ENCODE measurements at regions not wholly inside any gene's neighbourhood (a gene's known extent, or its start where the extent isn't known, plus 50 kb on each side); places are given as distances from the start of the nearest gene placed in this dataset.

- Histone ChIP-seq H3K4me1 (ENCODE audit: control insufficient read depth in 2 of 2, insufficient read depth in 2 of 2, low read length in 1 of 2) (no peaks in the 10 kb centered on the region), H3K27me3 (ENCODE audit: control insufficient read depth in 1 of 2, insufficient read depth in 2 of 2, low read length in 2 of 2) (no peaks in the 10 kb centered on the region), H3K4me3 (ENCODE audit: low read depth in 1 of 2, low read length in 2 of 2) (no peak overlapping the region), H3K27ac (ENCODE audit: low read depth in 2 of 2, low read length in 1 of 2) (no peak overlapping the region), H3K36me3 (ENCODE audit: control insufficient read depth in 2 of 2, insufficient read depth in 2 of 2, low read length in 1 of 2) (no peaks in the 10 kb centered on the region), H3K9me3 (ENCODE audit: control insufficient read depth in 2 of 2, insufficient read depth in 1 of 2, low read depth in 1 of 2, low read length in 1 of 2) (no peaks in the 10 kb centered on the region)
- WGBS, 2 donors: 74 to 79% methylated on average over 1 of the region's 1 CpG
These were observed 309.8 kb downstream of the CCER1 start for GRCh38 chr12:90645181-90645580.

- H3K27me3 ChIP-seq (ENCODE audit: control insufficient read depth in 1 of 2, insufficient read depth in 2 of 2, low read length in 2 of 2): no peaks in the 10 kb centered on the region
- H3K27ac ChIP-seq (ENCODE audit: low read depth in 2 of 2, low read length in 1 of 2): no peak overlapping the region
- no peaks in the 10 kb centered on the region for H3K9me3 ChIP-seq (ENCODE audit: control insufficient read depth in 2 of 2, insufficient read depth in 1 of 2, low read depth in 1 of 2, low read length in 1 of 2)
- H3K4me1 ChIP-seq (ENCODE audit: control insufficient read depth in 2 of 2, insufficient read depth in 2 of 2, low read length in 1 of 2): no peaks in the 10 kb centered on the region
- no peaks in the 10 kb centered on the region for H3K36me3 ChIP-seq (ENCODE audit: control insufficient read depth in 2 of 2, insufficient read depth in 2 of 2, low read length in 1 of 2)
- WGBS, 2 donors: 1 to 41% methylated on average over 1 of the region's 1 CpG
- no peak overlapping the region for H3K4me3 ChIP-seq (ENCODE audit: low read depth in 1 of 2, low read length in 2 of 2)
These were observed 323.3 kb downstream of the CCER1 start for GRCh38 chr12:90631591-90632212.

DNA sequence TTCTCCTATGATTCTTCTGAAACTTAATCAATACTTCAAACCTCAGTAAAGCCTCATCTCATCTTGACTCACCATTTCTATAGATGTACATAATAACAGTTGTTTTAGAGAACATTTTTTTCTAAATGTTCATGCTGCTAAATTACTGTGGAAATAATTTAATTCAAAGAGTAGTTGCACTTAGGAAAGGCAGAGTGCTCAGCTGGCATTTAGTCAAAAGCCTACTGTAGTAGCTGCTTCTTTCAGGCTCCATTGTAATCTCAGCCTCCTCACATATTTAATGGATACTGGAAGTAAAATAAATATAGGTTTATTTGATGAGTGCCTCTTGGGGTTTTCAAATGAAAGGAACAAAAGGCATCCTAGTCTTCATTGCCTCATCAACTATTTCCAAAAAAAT lies 325.0 kb downstream of the CCER1 start:
- Histone ChIP-seq H3K4me3 (ENCODE audit: low read depth in 1 of 2, low read length in 2 of 2) (no peak overlapping the region), H3K27me3 (ENCODE audit: control insufficient read depth in 1 of 2, insufficient read depth in 2 of 2, low read length in 2 of 2) (no peaks in the 10 kb centered on the region), H3K9me3 (ENCODE audit: control insufficient read depth in 2 of 2, insufficient read depth in 1 of 2, low read depth in 1 of 2, low read length in 1 of 2) (no peaks in the 10 kb centered on the region), H3K36me3 (ENCODE audit: control insufficient read depth in 2 of 2, insufficient read depth in 2 of 2, low read length in 1 of 2) (no peaks in the 10 kb centered on the region), H3K27ac (ENCODE audit: low read depth in 2 of 2, low read length in 1 of 2) (no peak overlapping the region), H3K4me1 (ENCODE audit: control insufficient read depth in 2 of 2, insufficient read depth in 2 of 2, low read length in 1 of 2) (no peaks in the 10 kb centered on the region)

- Histone ChIP-seq H3K27me3 (ENCODE audit: control insufficient read depth in 1 of 2, insufficient read depth in 2 of 2, low read length in 2 of 2) (no peaks in the 10 kb centered on the region), H3K4me1 (ENCODE audit: control insufficient read depth in 2 of 2, insufficient read depth in 2 of 2, low read length in 1 of 2) (no peaks in the 10 kb centered on the region), H3K9me3 (ENCODE audit: control insufficient read depth in 2 of 2, insufficient read depth in 1 of 2, low read depth in 1 of 2, low read length in 1 of 2) (no peaks in the 10 kb centered on the region), H3K36me3 (ENCODE audit: control insufficient read depth in 2 of 2, insufficient read depth in 2 of 2, low read length in 1 of 2) (no peaks in the 10 kb centered on the region), H3K4me3 (ENCODE audit: low read depth in 1 of 2, low read length in 2 of 2) (no peak overlapping the region), H3K27ac (ENCODE audit: low read depth in 2 of 2, low read length in 1 of 2) (no peak overlapping the region)
- WGBS, 2 donors: 57 to 68% methylated on average over 1 of the region's 1 CpG
These were observed 326.8 kb downstream of the CCER1 start for GRCh38 chr12:90628213-90628612.

DNA sequence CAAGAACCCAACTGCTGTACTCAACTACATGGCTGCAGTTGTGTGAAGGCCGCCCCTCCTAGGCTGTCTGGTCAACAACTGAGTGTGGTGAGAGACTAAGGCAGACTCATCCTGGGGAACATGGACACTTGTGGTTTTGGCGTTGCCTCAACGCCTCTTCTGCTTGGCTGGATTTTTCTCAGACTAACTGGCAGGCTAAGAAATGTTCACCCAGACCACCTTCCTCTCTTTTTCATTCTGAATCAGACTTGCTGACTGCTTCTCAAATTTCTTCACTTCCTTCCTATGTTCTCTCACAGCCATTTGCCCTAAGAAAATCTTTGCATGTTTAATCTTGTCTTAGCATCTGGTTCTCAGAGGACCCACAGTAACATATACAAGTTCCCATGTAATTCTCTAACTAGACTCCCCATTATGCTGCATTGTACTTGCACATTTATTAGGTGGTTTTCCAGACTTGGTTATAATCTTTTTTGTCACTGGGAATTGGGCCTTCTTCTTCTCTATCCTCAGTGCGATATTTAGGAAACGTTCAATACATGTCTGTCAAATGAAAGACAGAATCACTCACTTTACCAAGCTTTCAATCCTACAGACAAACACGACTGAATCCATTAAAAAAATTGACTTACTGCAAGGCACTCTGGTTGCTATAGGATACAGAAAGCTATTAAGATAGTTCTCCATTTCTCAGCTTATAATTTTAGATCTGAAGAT lies 327.6 kb downstream of the CCER1 start:
- H3K9me3 ChIP-seq (ENCODE audit: control insufficient read depth in 2 of 2, insufficient read depth in 1 of 2, low read depth in 1 of 2, low read length in 1 of 2): no peaks in the 10 kb centered on the region
- no peaks in the 10 kb centered on the region for H3K27me3 ChIP-seq (ENCODE audit: control insufficient read depth in 1 of 2, insufficient read depth in 2 of 2, low read length in 2 of 2)
- H3K4me1 ChIP-seq (ENCODE audit: control insufficient read depth in 2 of 2, insufficient read depth in 2 of 2, low read length in 1 of 2): no peaks in the 10 kb centered on the region
- no peaks in the 10 kb centered on the region for H3K36me3 ChIP-seq (ENCODE audit: control insufficient read depth in 2 of 2, insufficient read depth in 2 of 2, low read length in 1 of 2)
- no peak overlapping the region for H3K4me3 ChIP-seq (ENCODE audit: low read depth in 1 of 2, low read length in 2 of 2)
- 73 to 77% methylated on average over 6 of the region's 6 CpGs for WGBS, 2 donors
- no peak overlapping the region for H3K27ac ChIP-seq (ENCODE audit: low read depth in 2 of 2, low read length in 1 of 2)

GRCh38 chr12:90622431-90622830 lies 332.5 kb downstream of the CCER1 start:
- Histone ChIP-seq H3K4me1 (ENCODE audit: control insufficient read depth in 2 of 2, insufficient read depth in 2 of 2, low read length in 1 of 2) (no peaks in the 10 kb centered on the region), H3K4me3 (ENCODE audit: low read depth in 1 of 2, low read length in 2 of 2) (no peak overlapping the region), H3K27me3 (ENCODE audit: control insufficient read depth in 1 of 2, insufficient read depth in 2 of 2, low read length in 2 of 2) (no peaks in the 10 kb centered on the region), H3K36me3 (ENCODE audit: control insufficient read depth in 2 of 2, insufficient read depth in 2 of 2, low read length in 1 of 2) (no peaks in the 10 kb centered on the region), H3K27ac (ENCODE audit: low read depth in 2 of 2, low read length in 1 of 2) (no peak overlapping the region), H3K9me3 (ENCODE audit: control insufficient read depth in 2 of 2, insufficient read depth in 1 of 2, low read depth in 1 of 2, low read length in 1 of 2) (no peaks in the 10 kb centered on the region)
- WGBS, 2 donors: 63 to 69% methylated on average over 3 of the region's 3 CpGs

DNA sequence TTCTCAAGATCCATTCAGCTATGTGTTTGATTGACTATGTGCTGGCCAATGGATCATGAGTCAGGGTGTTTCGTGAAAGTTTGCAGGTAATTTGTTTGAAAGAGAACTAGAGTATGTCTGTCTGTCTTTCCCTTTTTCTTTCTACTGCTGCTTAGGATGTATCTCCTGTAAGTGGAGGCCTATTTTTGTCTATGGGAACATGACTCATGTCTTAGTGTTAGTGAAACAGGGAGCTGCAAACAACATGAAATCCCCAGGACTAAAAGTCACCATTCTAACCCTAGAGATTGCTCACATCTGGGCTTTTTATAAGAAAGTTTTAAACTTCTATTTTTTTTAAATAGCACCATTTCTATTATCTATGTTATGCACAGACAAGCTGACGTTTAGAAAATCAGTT lies 333.0 kb downstream of the CCER1 start:
- Histone ChIP-seq H3K27me3 (ENCODE audit: control insufficient read depth in 1 of 2, insufficient read depth in 2 of 2, low read length in 2 of 2) (no peaks in the 10 kb centered on the region), H3K4me3 (ENCODE audit: low read depth in 1 of 2, low read length in 2 of 2) (no peak overlapping the region), H3K9me3 (ENCODE audit: control insufficient read depth in 2 of 2, insufficient read depth in 1 of 2, low read depth in 1 of 2, low read length in 1 of 2) (no peaks in the 10 kb centered on the region), H3K4me1 (ENCODE audit: control insufficient read depth in 2 of 2, insufficient read depth in 2 of 2, low read length in 1 of 2) (no peaks in the 10 kb centered on the region), H3K36me3 (ENCODE audit: control insufficient read depth in 2 of 2, insufficient read depth in 2 of 2, low read length in 1 of 2) (no peaks in the 10 kb centered on the region), H3K27ac (ENCODE audit: low read depth in 2 of 2, low read length in 1 of 2) (no peak overlapping the region)
- WGBS, 2 donors: 73 to 78% methylated on average over 2 of the region's 2 CpGs

DNA sequence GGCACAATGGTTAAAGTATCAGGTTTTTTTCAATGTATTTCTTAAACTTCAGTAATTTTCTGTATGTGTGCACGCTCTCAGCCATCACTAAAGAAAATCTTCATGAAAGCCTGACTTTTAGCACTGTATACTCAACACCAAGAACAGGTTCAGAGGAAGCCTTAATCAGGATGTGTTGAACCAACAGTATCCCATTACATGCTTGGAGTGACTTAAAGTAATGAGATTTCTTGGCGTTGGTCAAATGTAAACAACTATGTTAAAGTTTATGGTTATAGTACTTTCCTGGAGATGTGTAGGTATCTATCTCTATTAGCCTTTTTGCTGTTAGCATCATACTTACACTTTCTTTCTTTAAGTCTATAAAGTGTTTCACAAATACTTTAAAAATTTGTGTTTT lies 335.0 kb downstream of the CCER1 start:
- Histone ChIP-seq H3K27ac (ENCODE audit: low read depth in 2 of 2, low read length in 1 of 2) (no peak overlapping the region), H3K36me3 (ENCODE audit: control insufficient read depth in 2 of 2, insufficient read depth in 2 of 2, low read length in 1 of 2) (no peaks in the 10 kb centered on the region)
- WGBS, 2 donors: 70 to 77% methylated on average over 2 of the region's 2 CpGs

GRCh38 chr12:90618586-90618985 lies 336.4 kb downstream of the CCER1 start:
- Histone ChIP-seq H3K9me3 (ENCODE audit: control insufficient read depth in 2 of 2, insufficient read depth in 1 of 2, low read depth in 1 of 2, low read length in 1 of 2) (no peaks in the 10 kb centered on the region), H3K27me3 (ENCODE audit: control insufficient read depth in 1 of 2, insufficient read depth in 2 of 2, low read length in 2 of 2) (no peaks in the 10 kb centered on the region), H3K27ac (ENCODE audit: low read depth in 2 of 2, low read length in 1 of 2) (no peak overlapping the region), H3K4me3 (ENCODE audit: low read depth in 1 of 2, low read length in 2 of 2) (no peak overlapping the region), H3K36me3 (ENCODE audit: control insufficient read depth in 2 of 2, insufficient read depth in 2 of 2, low read length in 1 of 2) (no peaks in the 10 kb centered on the region), H3K4me1 (ENCODE audit: control insufficient read depth in 2 of 2, insufficient read depth in 2 of 2, low read length in 1 of 2) (no peaks in the 10 kb centered on the region)

More for the DNA sequence above, 335.0 kb downstream of the CCER1 start:
- Histone ChIP-seq H3K9me3 (ENCODE audit: control insufficient read depth in 2 of 2, insufficient read depth in 1 of 2, low read depth in 1 of 2, low read length in 1 of 2) (no peaks in the 10 kb centered on the region), H3K4me1 (ENCODE audit: control insufficient read depth in 2 of 2, insufficient read depth in 2 of 2, low read length in 1 of 2) (no peaks in the 10 kb centered on the region), H3K4me3 (ENCODE audit: low read depth in 1 of 2, low read length in 2 of 2) (no peak overlapping the region), H3K27me3 (ENCODE audit: control insufficient read depth in 1 of 2, insufficient read depth in 2 of 2, low read length in 2 of 2) (no peaks in the 10 kb centered on the region)

- Histone ChIP-seq H3K36me3 (ENCODE audit: control insufficient read depth in 2 of 2, insufficient read depth in 2 of 2, low read length in 1 of 2) (no peaks in the 10 kb centered on the region), H3K27me3 (ENCODE audit: control insufficient read depth in 1 of 2, insufficient read depth in 2 of 2, low read length in 2 of 2) (no peaks in the 10 kb centered on the region), H3K4me3 (ENCODE audit: low read depth in 1 of 2, low read length in 2 of 2) (no peak overlapping the region), H3K9me3 (ENCODE audit: control insufficient read depth in 2 of 2, insufficient read depth in 1 of 2, low read depth in 1 of 2, low read length in 1 of 2) (no peaks in the 10 kb centered on the region), H3K4me1 (ENCODE audit: control insufficient read depth in 2 of 2, insufficient read depth in 2 of 2, low read length in 1 of 2) (no peaks in the 10 kb centered on the region), H3K27ac (ENCODE audit: low read depth in 2 of 2, low read length in 1 of 2) (no peak overlapping the region)
These were observed 343.1 kb downstream of the CCER1 start for GRCh38 chr12:90611891-90612290.
